Body of pancreas (tissue), 4 donors: ENCODE measurements at regions not wholly inside any gene's neighbourhood (a gene's known extent, or its start where the extent isn't known, plus 50 kb on each side); places are given as distances from the start of the nearest gene placed in this dataset.

ENCODE experiments used
- ATAC-seq: fragments of 150-250 bp; one replicate; pipeline ENCODE4 v1.9.1; 2016
- DNase-seq, 4 donors: peaks; one replicate each; pipeline ENCODE4 v3.0.0-alpha.2; 2019
- H3K27ac ChIP-seq, 4 donors: fragments of 200-600 bp; sonication (generic); 1 replicate in 3 of 4; 2 replicates in 1 of 4; pipeline versions ENCODE4 v1.5.1 to v1.6.1; 2016 to 2019; ENCODE audit warnings: mild to moderate bottlenecking in 1 of 4, mixed read lengths in 1 of 4, moderate library complexity in 1 of 4
- H3K27me3 ChIP-seq, 2 donors: fragments of 200-600 bp; sonication (generic); one replicate each; pipeline ENCODE4 v1.6.0; 2016; ENCODE audit warnings: mild to moderate bottlenecking in 1 of 2
- H3K36me3 ChIP-seq, 2 donors: fragments of 200-600 bp; sonication (generic); replicated peaks in 1 of 2; 2 replicates each; pipeline ENCODE4 v1.5.1; 2016; ENCODE audit warnings: low read depth in 2 of 2; ENCODE audit not compliant: insufficient read depth in 1 of 2
- H3K4me1 ChIP-seq: fragments of 200-600 bp; sonication (generic); one replicate; pipeline ENCODE4 v1.6.0; 2016
- H3K4me3 ChIP-seq, 2 donors: fragments of 200-600 bp; sonication (generic); 1 replicate in 1 of 2; 2 replicates in 1 of 2; pipeline ENCODE4 v1.5.1; 2016 to 2019
- H3K9me3 ChIP-seq, 3 donors: fragments of 200-600 bp; sonication (generic); 1 replicate in 2 of 3; 2 replicates in 1 of 3; pipeline ENCODE4 v1.5.1; 2016
- CTCF ChIP-seq, 7 experiments: fragments of 450-650 bp in 4 of 7; fragments of 200-600 bp in 3 of 7; sonication (generic) in 3 of 7; IDR thresholded peaks; one replicate each; pipeline ENCODE4 v1.5.1; 2016 to 2019; ENCODE audit warnings: antibody characterized with exemption in 7 of 7
- POLR2A ChIP-seq, 3 donors: fragments of 450-650 bp; IDR thresholded peaks; one replicate each; pipeline ENCODE4 v1.6.1; 2016; ENCODE audit warnings: antibody characterized with exemption in 3 of 3, mild to moderate bottlenecking in 2 of 3
- WGBS, 2 donors: methylation state at CpG; one replicate each; pipeline ENCODE4 v1.1.5; 2017; 5-methylcytosine and 5-hydroxymethylcytosine counted together
- intact Hi-C: fragments of 100-400 bp; cut with DNase I; formaldehyde crosslinking; loops from one replicate; pipeline ENCODE4 v1.15.1; 2023

DNA sequence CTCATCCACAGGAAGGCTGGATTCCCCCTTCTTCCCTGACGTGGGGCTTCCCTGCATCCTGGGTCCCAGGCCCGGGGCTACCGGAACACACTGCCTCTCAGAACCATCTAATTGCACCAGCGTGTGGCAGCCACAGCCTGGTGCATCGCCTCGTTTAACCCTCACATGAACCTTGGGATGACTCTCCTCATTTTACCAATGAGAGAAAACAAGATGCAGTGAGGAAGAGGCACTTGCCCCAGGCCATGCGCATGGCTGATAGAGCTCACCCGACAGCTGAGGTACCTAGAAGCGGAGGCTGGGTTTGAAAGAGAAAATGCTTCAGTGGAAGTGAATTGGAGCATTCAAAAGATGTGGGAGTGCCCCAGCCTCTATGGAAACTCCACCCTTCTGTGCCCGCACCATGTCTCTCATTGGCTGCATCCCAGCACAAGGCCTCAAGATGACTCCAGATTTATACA lies 162.3 kb downstream of the KATNIP start:
- H3K4me3 ChIP-seq = no peak overlapping the region
- no peak for ATAC-seq
- no peak overlapping the region for H3K27ac ChIP-seq
- intact Hi-C loops = no loop called here
- TF ChIP-seq POLR2A (IDR thresholded peaks at IDR 0.05) = no peak
- no peak for TF ChIP-seq CTCF (IDR thresholded peaks at IDR 0.05)
- DNase-seq = no peak
- no peaks in the 10 kb centered on the region for H3K27me3 ChIP-seq
- peaks cover 6% of the 10 kb centered on the region for H3K4me1 ChIP-seq
- H3K36me3 ChIP-seq = peaks cover 0 to 4% of the 10 kb centered on the region in 2 donors
- 92 to 96% methylated on average over 6 to 10 of the region's 10 CpGs for WGBS, 2 donors
- H3K9me3 ChIP-seq = no peaks in the 10 kb centered on the region

DNA sequence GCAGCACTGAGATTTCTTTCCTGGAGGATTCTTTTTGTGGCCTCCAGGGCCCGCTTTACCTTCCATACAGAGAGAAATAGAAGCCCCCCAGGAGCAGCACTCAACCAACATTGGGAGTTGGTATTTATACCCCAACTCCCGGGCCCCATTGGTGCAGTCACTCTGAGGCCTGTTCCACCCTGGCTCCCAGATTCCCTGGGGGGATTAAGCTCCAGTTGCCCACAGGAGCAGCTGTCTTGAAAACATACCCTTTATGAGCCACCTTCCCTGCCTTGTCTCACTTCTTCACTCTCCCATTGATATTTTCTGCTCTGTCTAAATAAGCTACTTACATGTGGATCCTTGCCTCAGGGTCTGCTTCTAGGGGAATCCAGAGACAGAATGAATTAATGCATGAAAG lies 167.8 kb downstream of the KATNIP start:
- Histone ChIP-seq H3K36me3 (no peaks in the 10 kb centered on the region), H3K27me3 (no peaks in the 10 kb centered on the region), H3K9me3 (no peaks in the 10 kb centered on the region), H3K27ac (peak overlapping the region in 3 of 4 donors; percentile 49 to 76 (median 53)), H3K4me3 (no peak overlapping the region), H3K4me1 (peaks cover 12% of the 10 kb centered on the region)
- TF ChIP-seq POLR2A (IDR thresholded peaks at IDR 0.05) (no peak), CTCF (IDR thresholded peaks at IDR 0.05) (no peak)
- intact Hi-C loops = no loop called here
- ATAC-seq (no peak), DNase-seq (no peak)
- WGBS, 2 donors = 97% methylated on average over 2 of the region's 2 CpGs; no CpG with 5 or more reads in 1 of the 2 donors

DNA sequence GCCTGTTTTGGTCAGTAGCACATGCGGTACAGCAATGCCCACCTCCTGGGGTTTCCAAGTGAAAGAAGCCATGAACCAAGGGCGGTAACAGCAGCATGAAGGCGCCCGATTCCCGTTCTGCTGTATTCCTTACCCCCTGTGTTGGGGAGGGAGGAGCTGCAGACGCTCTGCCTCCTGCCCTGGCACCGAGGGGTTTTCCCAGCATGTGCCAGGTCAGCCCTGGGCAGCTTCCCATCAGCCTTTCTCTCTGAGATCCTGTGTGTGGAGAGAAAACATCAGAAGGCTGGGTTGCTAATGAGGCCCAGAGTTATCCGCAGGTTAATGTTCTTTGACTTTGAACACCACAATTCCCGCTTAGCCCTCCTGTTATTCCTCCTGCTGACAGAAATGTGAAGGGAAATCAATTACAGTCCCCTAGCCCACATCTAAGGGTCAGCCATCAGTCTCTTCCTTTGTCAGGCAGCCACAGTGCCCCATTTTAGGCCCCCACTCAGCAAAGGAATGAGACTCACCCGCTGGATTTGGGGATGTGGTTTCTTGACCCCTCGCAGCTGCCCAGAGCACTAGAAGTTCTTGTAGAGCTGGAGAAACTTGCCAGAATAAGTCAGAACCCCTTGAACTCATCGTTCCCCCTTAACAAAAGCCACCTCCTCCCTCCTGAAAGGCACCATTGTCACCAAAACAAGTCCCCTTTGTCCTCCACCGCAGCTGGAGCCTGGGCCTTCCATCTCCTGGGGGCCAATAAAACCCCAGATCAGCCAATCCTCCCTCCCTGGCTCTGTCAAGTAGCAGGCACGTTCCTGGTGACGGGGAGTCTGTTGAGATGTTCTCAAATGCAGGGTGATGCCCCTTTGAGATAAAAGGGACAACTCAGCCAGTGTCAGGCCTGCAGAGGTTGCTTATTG lies 168.5 kb downstream of the KATNIP start:
- Histone ChIP-seq H3K27me3 (no peaks in the 10 kb centered on the region), H3K4me1 (peaks cover 12% of the 10 kb centered on the region), H3K36me3 (no peaks in the 10 kb centered on the region), H3K27ac (peak overlapping the region in 3 of 4 donors; percentile 49 to 76 (median 53)), H3K4me3 (no peak overlapping the region), H3K9me3 (no peaks in the 10 kb centered on the region)
- WGBS, 2 donors = 65 to 78% methylated on average over 13 to 15 of the region's 15 CpGs
- DNase-seq (peak in 3 of 4 donors; percentile 19 to 30 (median 24)), ATAC-seq (peak; percentile 69)
- TF ChIP-seq CTCF (IDR thresholded peaks at IDR 0.05) = no peak
- peak in 2 of 3 donors; percentile 14 to 30 for TF ChIP-seq POLR2A (IDR thresholded peaks at IDR 0.05)
- intact Hi-C loops = no loop called here

DNA sequence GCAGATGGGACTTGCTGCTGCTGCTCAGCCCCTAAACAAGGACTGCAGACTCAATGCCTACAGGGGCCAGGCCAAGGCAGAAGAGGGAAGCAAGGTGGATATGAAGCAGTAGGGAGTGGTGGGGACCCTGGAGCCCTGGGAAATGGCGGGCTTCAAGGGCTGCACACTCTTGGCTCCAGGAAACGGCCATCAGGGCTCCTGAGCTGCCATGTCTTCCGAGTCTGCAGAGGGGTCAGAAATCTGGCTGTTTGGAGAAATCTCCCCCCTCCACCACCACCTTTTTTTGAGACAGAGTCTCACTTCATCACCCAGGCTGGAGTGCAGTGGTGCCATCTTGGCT lies 169.1 kb downstream of the KATNIP start:
- intact Hi-C loops = no loop called here
- Histone ChIP-seq H3K27me3 (no peaks in the 10 kb centered on the region), H3K27ac (peak overlapping the region in 3 of 4 donors; percentile 49 to 76 (median 53)), H3K36me3 (no peaks in the 10 kb centered on the region), H3K4me1 (peaks cover 18% of the 10 kb centered on the region), H3K4me3 (no peak overlapping the region), H3K9me3 (no peaks in the 10 kb centered on the region)
- WGBS, 2 donors = 96 to 97% methylated on average over 3 of the region's 3 CpGs
- no peak for ATAC-seq
- DNase-seq = no peak
- TF ChIP-seq CTCF (IDR thresholded peaks at IDR 0.05) (no peak), POLR2A (IDR thresholded peaks at IDR 0.05) (no peak)
